H1 (cell line): ENCODE measurements at regions not wholly inside any gene's neighbourhood (a gene's known extent, or its start where the extent isn't known, plus 50 kb on each side); places are given as distances from the start of the nearest gene placed in this dataset.

Experiments
- CTCF ChIA-PET: fragments of 300-600 bp; sonication (Branson Sonifier 250); formaldehyde crosslinking; loops from one replicate; lab custom pipeline; 2021; ENCODE audit not compliant: partially characterized antibody; lab: Charles Lee
- POLR2A ChIA-PET: fragments of 300-600 bp; sonication (Branson Sonifier 250); formaldehyde crosslinking; loops from one replicate; lab custom pipeline; 2021; ENCODE audit warnings: inconsistent platforms; ENCODE audit not compliant: partially characterized antibody; lab: Charles Lee
- DNase-seq, 2 experiments: peaks; one replicate each; pipeline versions ENCODE4 v3.0.0 to v3.0.0-alpha.2; 2010 to 2022; ENCODE audit warnings: low spot score in 2 of 2, low read depth in 1 of 2, mixed read lengths in 1 of 2
- FAIRE-seq: peaks from 2 replicates; lab custom pipeline; 2011; peaks lifted over from hg19 to GRCh38; lab: Jason Lieb, UNC
- H2AFZ ChIP-seq: 2 replicates; pipeline ENCODE4 v1.8.1; 2012; ENCODE audit warnings: low read length, inconsistent platforms
- H2AK5ac ChIP-seq: 2 replicates; pipeline ENCODE4 v1.6.1; 2013; ENCODE audit warnings: low read depth, low read length
- H2BK120ac ChIP-seq: replicated peaks from 2 replicates; pipeline ENCODE3; 2013; ENCODE audit warnings: low read depth, low read length, inconsistent platforms
- H2BK12ac ChIP-seq: 2 replicates; pipeline ENCODE4 v1.6.1; 2013; ENCODE audit warnings: low read depth, low read length
- H2BK15ac ChIP-seq: 2 replicates; pipeline ENCODE4 v1.6.1; 2013; ENCODE audit warnings: low read length
- H2BK20ac ChIP-seq: 2 replicates; pipeline ENCODE4 v1.6.1; 2013; ENCODE audit warnings: low read length
- H2BK5ac ChIP-seq: 2 replicates; pipeline ENCODE4 v1.6.1; 2013; ENCODE audit warnings: low read depth, low read length
- H3K14ac ChIP-seq: 2 replicates; pipeline ENCODE4 v1.6.1; 2013; ENCODE audit warnings: inconsistent platforms; ENCODE audit not compliant: insufficient read length
- H3K18ac ChIP-seq: 2 replicates; pipeline ENCODE4 v1.6.1; 2013; ENCODE audit warnings: low read length; ENCODE audit errors: extremely low read depth
- H3K23ac ChIP-seq: 2 replicates; pipeline ENCODE4 v1.6.1; 2013; ENCODE audit warnings: inconsistent platforms; ENCODE audit not compliant: insufficient read length
- H3K23me2 ChIP-seq: 2 replicates; pipeline ENCODE4 v1.6.1; 2013; ENCODE audit warnings: low read depth, low read length
- H3K27ac ChIP-seq: 2 replicates; pipeline ENCODE4 v1.6.1; 2011; ENCODE audit warnings: low read depth, low read length, inconsistent platforms
- H3K27me3 ChIP-seq, 4 experiments: replicated peaks in 1 of 4; 1 replicate in 1 of 4; 2 replicates in 3 of 4; pipeline versions ENCODE4 v1.6.1 to v1.8.1; 2011 to 2013; ENCODE audit warnings: low read length in 3 of 4, mild to moderate bottlenecking in 3 of 4, inconsistent platforms in 2 of 4, mixed read lengths in 2 of 4, moderate library complexity in 1 of 4; ENCODE audit not compliant: control insufficient read depth in 3 of 4, insufficient read depth in 3 of 4; ENCODE audit errors: extremely low read depth in 1 of 4
- H3K36me3 ChIP-seq, 4 experiments: 2 replicates each; pipeline versions ENCODE4 v1.6.1 to v1.8.1; 2011 to 2013; ENCODE audit warnings: mild to moderate bottlenecking in 4 of 4, low read length in 3 of 4, moderate library complexity in 2 of 4, control low read depth in 1 of 4, inconsistent platforms in 1 of 4; ENCODE audit not compliant: insufficient read depth in 4 of 4, control insufficient read depth in 2 of 4
- H3K4ac ChIP-seq: replicated peaks from 2 replicates; pipeline ENCODE3; 2013; ENCODE audit warnings: low read length, low read depth, mixed read lengths, inconsistent platforms; ENCODE audit not compliant: insufficient read length
- H3K4me1 ChIP-seq, 4 experiments: replicated peaks in 1 of 4; 1 replicate in 1 of 4; 2 replicates in 3 of 4; pipeline versions ENCODE4 v1.6.1 to v1.8.1; 2011 to 2013; ENCODE audit warnings: low read length in 3 of 4, inconsistent platforms in 2 of 4, mixed read lengths in 1 of 4; ENCODE audit not compliant: insufficient read depth in 4 of 4, control insufficient read depth in 3 of 4
- H3K4me2 ChIP-seq, 2 experiments: 2 replicates each; pipeline versions ENCODE4 v1.6.1 to v1.8.1; 2011 to 2013; ENCODE audit warnings: low read depth in 2 of 2, low read length in 2 of 2, control low read depth in 1 of 2, inconsistent platforms in 1 of 2, mild to moderate bottlenecking in 1 of 2; ENCODE audit not compliant: insufficient read depth in 1 of 2
- H3K4me3 ChIP-seq, 4 experiments: fragments of 200-600, 300-600 bp in 1 of 4; sonication (generic), shearing (Covaris generic), sonication (Bioruptor Twin) in 1 of 4; 2 replicates each; pipeline versions ENCODE4 v1.5.1 to v1.8.1; 2011 to 2016; ENCODE audit warnings: low read length in 4 of 4, low read depth in 3 of 4, control low read depth in 2 of 4, inconsistent platforms in 2 of 4, mild to moderate bottlenecking in 2 of 4, mixed read lengths in 1 of 4, moderate library complexity in 1 of 4; ENCODE audit not compliant: insufficient read depth in 2 of 4; ENCODE audit errors: extremely low read depth in 1 of 4
- H3K56ac ChIP-seq: replicated peaks from 2 replicates; pipeline ENCODE3; 2013; ENCODE audit warnings: low read depth, mild to moderate bottlenecking, mixed read lengths, low read length, inconsistent platforms; ENCODE audit not compliant: insufficient read length
- H3K79me1 ChIP-seq: 2 replicates; pipeline ENCODE4 v1.6.1; 2013; ENCODE audit warnings: low read depth, low read length, control low read depth
- H3K79me2 ChIP-seq, 2 experiments: 2 replicates each; pipeline versions ENCODE4 v1.6.1 to v1.8.1; 2012 to 2013; ENCODE audit warnings: low read length in 2 of 2, mild to moderate bottlenecking in 2 of 2, inconsistent platforms in 1 of 2; ENCODE audit not compliant: insufficient read depth in 2 of 2, control insufficient read depth in 1 of 2
- H3K9ac ChIP-seq, 4 experiments: replicated peaks in 1 of 4; 1 replicate in 1 of 4; 2 replicates in 3 of 4; pipeline versions ENCODE4 v1.6.1 to v1.8.1; 2011 to 2013; ENCODE audit warnings: low read depth in 3 of 4, low read length in 3 of 4, control low read depth in 2 of 4, mild to moderate bottlenecking in 2 of 4, moderate library complexity in 2 of 4, inconsistent platforms in 1 of 4; ENCODE audit errors: extremely low read depth in 1 of 4
- H3K9me3 ChIP-seq, 2 experiments: 2 replicates each; pipeline versions ENCODE4 v1.6.1 to v1.8.1; 2012 to 2013; ENCODE audit warnings: mild to moderate bottlenecking in 2 of 2, moderate library complexity in 2 of 2, control low read depth in 1 of 2, inconsistent platforms in 1 of 2, low read depth in 1 of 2, low read length in 1 of 2, mixed read lengths in 1 of 2; ENCODE audit not compliant: insufficient read depth in 2 of 2
- H4K20me1 ChIP-seq, 2 experiments: replicated peaks in 1 of 2; 2 replicates each; pipeline versions ENCODE3 to v1.8.1; 2011 to 2013; ENCODE audit warnings: inconsistent platforms in 2 of 2, low read length in 2 of 2, mild to moderate bottlenecking in 1 of 2; ENCODE audit not compliant: insufficient read depth in 2 of 2, control insufficient read depth in 1 of 2
- H4K5ac ChIP-seq: 2 replicates; pipeline ENCODE4 v1.6.1; 2013; ENCODE audit warnings: low read length, low read depth, mixed read lengths, inconsistent platforms; ENCODE audit not compliant: insufficient read length
- H4K8ac ChIP-seq: 2 replicates; pipeline ENCODE4 v1.8.0; 2013; ENCODE audit warnings: mild to moderate bottlenecking, moderate library complexity, low read length, inconsistent platforms; ENCODE audit not compliant: insufficient read depth; ENCODE audit errors: extremely low read depth
- H4K91ac ChIP-seq: replicated peaks from 2 replicates; pipeline ENCODE3; 2013; ENCODE audit warnings: low read length, mixed read lengths, inconsistent platforms; ENCODE audit not compliant: insufficient read length
- CEBPB ChIP-seq: IDR thresholded peaks from 2 replicates; pipeline ENCODE4 v1.6.1; 2012; ENCODE audit warnings: low read depth, low read length
- CHD2 ChIP-seq: IDR thresholded peaks from 2 replicates; pipeline ENCODE4 v1.6.1; 2012; ENCODE audit warnings: low read length, improper control_type of control experiment
- CTCF ChIP-seq, 3 experiments: IDR thresholded peaks; 1 replicate in 2 of 3; 2 replicates in 1 of 3; pipeline versions ENCODE4 v1.5.1 to v1.6.1; 2011; ENCODE audit warnings: low read length in 3 of 3, mild to moderate bottlenecking in 3 of 3, inconsistent platforms in 2 of 3, low read depth in 1 of 3, moderate library complexity in 1 of 3; ENCODE audit not compliant: insufficient read depth in 1 of 3; ENCODE audit errors: control extremely low read depth in 1 of 3
- EP300 ChIP-seq, 2 experiments: IDR thresholded peaks; 1 replicate in 1 of 2; 2 replicates in 1 of 2; pipeline ENCODE4 v1.6.1; 2011 to 2012; ENCODE audit warnings: low read depth in 2 of 2, low read length in 2 of 2, mild to moderate bottlenecking in 2 of 2, borderline replicate concordance in 1 of 2, inconsistent platforms in 1 of 2, moderate library complexity in 1 of 2
- EZH2 ChIP-seq: fragments of 200-600 bp; sonication (generic); IDR thresholded peaks from 2 replicates; pipeline ENCODE4 v1.7.1; 2012; ENCODE audit warnings: low read depth, mild to moderate bottlenecking, moderate library complexity, low read length, inconsistent platforms; ENCODE audit not compliant: severe bottlenecking
- SAP30 ChIP-seq: fragments of 300-600 bp; sonication (generic); IDR thresholded peaks from 2 replicates; pipeline ENCODE4 v1.7.1; 2012; ENCODE audit warnings: low read length, moderate library complexity, mild to moderate bottlenecking, inconsistent platforms; ENCODE audit not compliant: insufficient read depth, insufficient replicate concordance
- SP1 ChIP-seq: IDR thresholded peaks from 2 replicates; pipeline ENCODE4 v1.6.1; 2011; ENCODE audit warnings: low read depth, low read length
- SRF ChIP-seq: IDR thresholded peaks from 2 replicates; pipeline ENCODE4 v1.6.1; 2011; ENCODE audit warnings: mild to moderate bottlenecking, low read depth, low read length, moderate library complexity
- SUZ12 ChIP-seq: fragments of 200-600 bp; sonication (generic); IDR thresholded peaks from 2 replicates; pipeline ENCODE4 v1.6.1; 2012; ENCODE audit warnings: mild to moderate bottlenecking, inconsistent platforms, low read length, moderate library complexity, mixed read lengths
- WGBS, 2 experiments: shearing (Covaris generic) in 1 of 2; methylation state at CpG; one replicate each; pipeline versions ENCODE4 v1.1.6 to v1.1.7; 2013 to 2015; ENCODE audit warnings: low lambda C conversion rate in 2 of 2, mixed read lengths in 2 of 2, inconsistent platforms in 1 of 2, low coverage in 1 of 2, missing lambda C conversion rate in 1 of 2; ENCODE audit not compliant: insufficient replicate concordance in 2 of 2, insufficient coverage in 1 of 2, insufficient read length in 1 of 2; ENCODE audit errors: extremely low coverage in 1 of 2, missing lambda C conversion rate in 1 of 2; 5-methylcytosine and 5-hydroxymethylcytosine counted together
- TF ChIP-seq, protein P1 (sequence below): IDR thresholded peaks from 2 replicates; pipeline ENCODE4 v1.6.1; 2012; ENCODE audit warnings: low read length, inconsistent platforms

- H2BK12ac ChIP-seq, result no peak overlapping the region
- H3K36me3 ChIP-seq, result no peaks in the 10 kb centered on the region
- H3K18ac ChIP-seq, result no peak overlapping the region
- H3K14ac ChIP-seq, result no peak overlapping the region
- ChIA-PET POLR2A (no interaction called here), CTCF (no interaction called here)
- H3K27me3 ChIP-seq, result no peaks in the 10 kb centered on the region
- no peak overlapping the region for H4K91ac ChIP-seq
- no peak overlapping the region for H3K4ac ChIP-seq
- no peak overlapping the region for H2BK15ac ChIP-seq
- no peak overlapping the region for H3K9ac ChIP-seq
- H3K23me2 ChIP-seq, result no peaks in the 10 kb centered on the region
- no peak overlapping the region for H2AFZ ChIP-seq
- H3K79me2 ChIP-seq, result no peaks in the 10 kb centered on the region
- H3K79me1 ChIP-seq, result no peaks in the 10 kb centered on the region
- no peak overlapping the region for H2AK5ac ChIP-seq
- H2BK120ac ChIP-seq, result no peak overlapping the region
- no peak overlapping the region for H3K23ac ChIP-seq
- no peak overlapping the region for H3K4me3 ChIP-seq
- H2BK5ac ChIP-seq, result no peak overlapping the region
- H4K20me1 ChIP-seq, result no peaks in the 10 kb centered on the region
- 93% methylated on average over 3 of the region's 3 CpGs; no CpG with 5 or more reads in 1 of the 2 experiments for WGBS, 2 experiments
- H3K27ac ChIP-seq, result no peak overlapping the region
- H3K4me2 ChIP-seq, result no peak overlapping the region
- no peak overlapping the region for H3K56ac ChIP-seq
- no peak overlapping the region for H4K5ac ChIP-seq
- H3K4me1 ChIP-seq, result no peaks in the 10 kb centered on the region
- H3K9me3 ChIP-seq, result peaks cover 0 to 20% of the 10 kb centered on the region in 2 experiments; a peak in 2 of 4 replicates
- no peak for DNase-seq
- H4K8ac ChIP-seq, result no peak overlapping the region
- FAIRE-seq, result no peak
- H2BK20ac ChIP-seq, result no peak overlapping the region
- TF ChIP-seq SRF (no peak), CTCF (IDR thresholded peaks at IDR 0.05; ENCODE audit: control extremely low read depth in 1 of 3, insufficient read depth in 1 of 3, low read depth in 1 of 3, low read length in 3 of 3) (no peak), EP300 (IDR thresholded peaks at IDR 0.05; ENCODE audit: borderline replicate concordance in 1 of 2, low read depth in 2 of 2, low read length in 2 of 2) (no peak), SUZ12 (no peak), SAP30 (no peak), EZH2 (no peak), CEBPB (no peak), CHD2 (no peak), SP1 (no peak)
- TF ChIP-seq, protein P1, sequence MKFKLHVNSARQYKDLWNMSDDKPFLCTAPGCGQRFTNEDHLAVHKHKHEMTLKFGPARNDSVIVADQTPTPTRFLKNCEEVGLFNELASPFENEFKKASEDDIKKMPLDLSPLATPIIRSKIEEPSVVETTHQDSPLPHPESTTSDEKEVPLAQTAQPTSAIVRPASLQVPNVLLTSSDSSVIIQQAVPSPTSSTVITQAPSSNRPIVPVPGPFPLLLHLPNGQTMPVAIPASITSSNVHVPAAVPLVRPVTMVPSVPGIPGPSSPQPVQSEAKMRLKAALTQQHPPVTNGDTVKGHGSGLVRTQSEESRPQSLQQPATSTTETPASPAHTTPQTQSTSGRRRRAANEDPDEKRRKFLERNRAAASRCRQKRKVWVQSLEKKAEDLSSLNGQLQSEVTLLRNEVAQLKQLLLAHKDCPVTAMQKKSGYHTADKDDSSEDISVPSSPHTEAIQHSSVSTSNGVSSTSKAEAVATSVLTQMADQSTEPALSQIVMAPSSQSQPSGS, result no peak
These were observed 977.0 kb upstream of the AMELY start for GRCh38 chrY:7888506-7888905.
